CD8-positive, alpha-beta memory T cell (primary cell): ENCODE measurements at regions not wholly inside any gene's neighbourhood (a gene's known extent, or its start where the extent isn't known, plus 50 kb on each side); places are given as distances from the start of the nearest gene placed in this dataset.

ENCODE experiments used
- CTCF ChIA-PET: fragments of 350-600 bp; sonication (Branson Sonifier 250); formaldehyde crosslinking; loops from one replicate; lab custom pipeline; 2021; ENCODE audit warnings: antibody characterized with exemption; lab: Charles Lee
- POLR2A ChIA-PET: fragments of 350-600 bp; sonication (Branson Sonifier 250); formaldehyde crosslinking; loops from one replicate; lab custom pipeline; 2021; ENCODE audit warnings: antibody characterized with exemption; lab: Charles Lee
- DNase-seq, 5 donors: peaks; one replicate each; pipeline versions ENCODE4 v3.0.0 to v3.0.0-alpha.2; 2020 to 2022; ENCODE audit warnings: mixed read lengths in 1 of 5
- H3K27ac ChIP-seq: one replicate; pipeline ENCODE4 v1.7.0; 2013; ENCODE audit warnings: low read depth, mild to moderate bottlenecking, low read length, moderate library complexity
- H3K27me3 ChIP-seq: 2 replicates; pipeline ENCODE4 v1.7.0; 2013; ENCODE audit warnings: low read length, mild to moderate bottlenecking; ENCODE audit not compliant: insufficient read depth, poor library complexity, severe bottlenecking
- H3K36me3 ChIP-seq: 2 replicates; pipeline ENCODE4 v1.7.0; 2013; ENCODE audit warnings: mild to moderate bottlenecking, low read length, moderate library complexity; ENCODE audit not compliant: insufficient read depth
- H3K4me1 ChIP-seq: 2 replicates; pipeline ENCODE4 v1.7.0; 2013; ENCODE audit warnings: mild to moderate bottlenecking, low read length, moderate library complexity; ENCODE audit not compliant: insufficient read depth
- H3K4me3 ChIP-seq: 2 replicates; pipeline ENCODE4 v1.7.0; 2013; ENCODE audit warnings: mild to moderate bottlenecking, low read length
- H3K9me3 ChIP-seq: 2 replicates; pipeline ENCODE4 v1.7.0; 2013; ENCODE audit warnings: mild to moderate bottlenecking, low read length
- H3K27ac Mint-ChIP-seq, 8 donors: one replicate each; pipeline ENCODE4 v1.8.0; 2020 to 2021; ENCODE audit warnings: mixed read lengths in 8 of 8, mild to moderate bottlenecking in 6 of 8, inconsistent platforms in 3 of 8, moderate library complexity in 3 of 8
- H3K27me3 Mint-ChIP-seq, 2 donors: one replicate each; pipeline ENCODE4 v1.8.0; 2020 to 2021; ENCODE audit warnings: mixed read lengths in 2 of 2, mild to moderate bottlenecking in 1 of 2, moderate library complexity in 1 of 2
- H3K36me3 Mint-ChIP-seq, 3 donors: one replicate each; pipeline ENCODE4 v1.8.0; 2020 to 2021; ENCODE audit warnings: mixed read lengths in 3 of 3, inconsistent platforms in 1 of 3, mild to moderate bottlenecking in 1 of 3
- H3K4me1 Mint-ChIP-seq, 3 donors: one replicate each; pipeline ENCODE4 v1.8.0; 2020 to 2021; ENCODE audit warnings: mixed read lengths in 3 of 3, inconsistent platforms in 1 of 3, mild to moderate bottlenecking in 1 of 3
- H3K4me3 Mint-ChIP-seq, 7 donors: one replicate each; pipeline ENCODE4 v1.8.0; 2020 to 2021; ENCODE audit warnings: mixed read lengths in 7 of 7, mild to moderate bottlenecking in 6 of 7, moderate library complexity in 4 of 7, inconsistent platforms in 2 of 7
- H3K9me3 Mint-ChIP-seq, 5 donors: one replicate each; pipeline ENCODE4 v1.8.0; 2020 to 2022; ENCODE audit warnings: mixed read lengths in 5 of 5, mild to moderate bottlenecking in 3 of 5, moderate library complexity in 2 of 5, inconsistent platforms in 1 of 5

DNA sequence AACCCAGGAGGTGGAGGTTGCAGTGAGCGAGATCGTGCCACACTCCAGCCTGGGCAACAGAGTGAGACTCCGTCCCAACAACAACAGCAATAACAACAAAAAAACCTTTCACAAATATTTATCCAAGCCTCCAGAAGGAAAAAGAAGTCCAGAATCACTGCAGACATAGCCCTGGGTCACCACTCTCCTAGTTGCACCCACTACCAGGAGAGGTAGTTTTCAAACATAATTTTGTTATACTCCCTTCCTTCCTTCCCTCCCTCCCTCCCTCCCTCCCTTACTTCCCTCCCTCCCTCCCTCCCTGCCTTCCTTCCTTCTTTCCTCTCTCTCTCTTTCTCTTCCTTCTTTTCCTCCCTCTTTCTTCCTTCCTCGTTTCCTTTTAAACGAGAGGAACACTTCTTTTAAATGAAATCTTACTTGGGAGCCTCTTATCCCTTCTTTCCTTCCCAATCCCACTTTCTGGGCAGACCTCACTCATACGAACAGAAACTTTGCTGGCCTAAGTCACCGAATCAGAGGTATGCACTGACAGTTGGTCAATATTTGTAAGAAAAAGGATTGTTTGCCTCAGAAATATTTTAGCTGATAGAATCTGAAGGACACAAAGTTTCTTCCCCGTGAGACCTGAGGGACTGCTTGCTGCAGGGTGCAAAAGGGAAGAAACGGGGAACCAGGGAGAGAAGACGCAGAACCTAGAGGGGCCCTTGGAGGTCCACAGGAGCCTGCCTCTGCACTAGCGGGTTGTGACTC lies 88.1 kb upstream of the AGAP1 start:
- H3K27ac Mint-ChIP-seq = no peak overlapping the region
- CTCF ChIA-PET = no interaction called here
- peaks cover 0 to 4% (median 0%) of the 10 kb centered on the region in 5 donors for H3K9me3 Mint-ChIP-seq
- no peaks in the 10 kb centered on the region for H3K4me1 ChIP-seq
- H3K9me3 ChIP-seq = no peaks in the 10 kb centered on the region
- no peak for DNase-seq
- H3K4me1 Mint-ChIP-seq = no peaks in the 10 kb centered on the region
- POLR2A ChIA-PET = no interaction called here
- H3K4me3 ChIP-seq = no peak overlapping the region
- no peaks in the 10 kb centered on the region for H3K27me3 ChIP-seq
- H3K27me3 Mint-ChIP-seq = peaks cover 14 to 26% of the 10 kb centered on the region in 2 donors
- H3K36me3 Mint-ChIP-seq = peaks cover 0 to 4% (median 0%) of the 10 kb centered on the region in 3 donors
- H3K27ac ChIP-seq = no peak overlapping the region
- H3K4me3 Mint-ChIP-seq = no peak overlapping the region
- H3K36me3 ChIP-seq = no peaks in the 10 kb centered on the region

GRCh38 chr2:235406430-235406829 lies 87.4 kb upstream of the AGAP1 start:
- Histone ChIP-seq H3K27me3 (no peaks in the 10 kb centered on the region), H3K9me3 (no peaks in the 10 kb centered on the region), H3K4me3 (no peak overlapping the region), H3K4me1 (no peaks in the 10 kb centered on the region), H3K36me3 (no peaks in the 10 kb centered on the region), H3K27ac (no peak overlapping the region)
- ChIA-PET CTCF (no interaction called here), POLR2A (no interaction called here)
- Mint-ChIP-seq H3K4me3 (no peak overlapping the region), H3K27me3 (peaks cover 12 to 25% of the 10 kb centered on the region in 2 donors), H3K27ac (no peak overlapping the region), H3K36me3 (no peaks in the 10 kb centered on the region), H3K4me1 (no peaks in the 10 kb centered on the region), H3K9me3 (no peaks in the 10 kb centered on the region)
- no peak for DNase-seq

- ChIA-PET CTCF (no interaction called here), POLR2A (no interaction called here)
- H3K27ac ChIP-seq = no peak overlapping the region
Measured at GRCh38 chr2:235411905-235412485, 81.8 kb upstream of the AGAP1 start.

GRCh38 chr2:235413064-235413463 lies 80.8 kb upstream of the AGAP1 start:
- CTCF ChIA-PET = no interaction called here
- no peaks in the 10 kb centered on the region for H3K27me3 ChIP-seq
- H3K27ac Mint-ChIP-seq = no peak overlapping the region
- no peak for DNase-seq
- H3K4me3 Mint-ChIP-seq = no peak overlapping the region
- peaks cover 7 to 12% of the 10 kb centered on the region in 2 donors for H3K27me3 Mint-ChIP-seq
- H3K4me1 Mint-ChIP-seq = no peaks in the 10 kb centered on the region
- H3K9me3 Mint-ChIP-seq = peaks cover 0 to 4% (median 0%) of the 10 kb centered on the region in 5 donors
- no peaks in the 10 kb centered on the region for H3K4me1 ChIP-seq
- no peaks in the 10 kb centered on the region for H3K36me3 Mint-ChIP-seq
- no peaks in the 10 kb centered on the region for H3K36me3 ChIP-seq
- POLR2A ChIA-PET = no interaction called here
- H3K4me3 ChIP-seq = no peak overlapping the region
- no peak overlapping the region for H3K27ac ChIP-seq
- H3K9me3 ChIP-seq = no peaks in the 10 kb centered on the region

More at GRCh38 chr2:235411905-235412485, 81.8 kb upstream of the AGAP1 start:
- Mint-ChIP-seq H3K36me3 (no peaks in the 10 kb centered on the region), H3K4me1 (no peaks in the 10 kb centered on the region), H3K27ac (no peak overlapping the region), H3K27me3 (peaks cover 4 to 5% of the 10 kb centered on the region in 2 donors), H3K9me3 (peaks cover 0 to 4% (median 0%) of the 10 kb centered on the region in 5 donors), H3K4me3 (no peak overlapping the region)
- Histone ChIP-seq H3K36me3 (no peaks in the 10 kb centered on the region), H3K9me3 (no peaks in the 10 kb centered on the region), H3K4me3 (no peak overlapping the region), H3K4me1 (no peaks in the 10 kb centered on the region), H3K27me3 (no peaks in the 10 kb centered on the region)
- no peak for DNase-seq

DNA sequence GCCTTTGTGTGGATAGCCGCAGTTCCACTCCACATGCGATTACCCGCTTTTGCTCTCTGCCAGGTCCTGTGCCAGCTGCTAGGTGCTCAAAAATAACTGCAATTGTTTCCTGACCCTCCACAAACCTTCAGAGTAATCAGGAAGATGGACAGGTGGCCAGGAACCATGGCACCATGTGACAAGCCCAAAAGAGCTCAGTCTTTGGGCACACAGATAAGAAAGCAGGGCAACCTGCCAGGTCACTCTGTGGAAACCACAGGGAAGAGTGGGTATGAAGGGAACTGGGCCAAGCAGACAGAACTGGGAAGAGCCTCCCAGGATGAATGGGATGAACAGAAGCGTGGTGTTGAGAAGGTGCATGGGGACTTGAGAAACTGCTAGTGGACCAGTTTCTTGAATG lies 79.4 kb upstream of the AGAP1 start:
- no peaks in the 10 kb centered on the region for H3K36me3 Mint-ChIP-seq
- no peak for DNase-seq
- Histone ChIP-seq H3K27ac (no peak overlapping the region), H3K9me3 (no peaks in the 10 kb centered on the region), H3K27me3 (no peaks in the 10 kb centered on the region), H3K36me3 (no peaks in the 10 kb centered on the region), H3K4me1 (no peaks in the 10 kb centered on the region), H3K4me3 (no peak overlapping the region)
- ChIA-PET CTCF (no interaction called here), POLR2A (no interaction called here)
- H3K27me3 Mint-ChIP-seq = peaks cover 7 to 12% of the 10 kb centered on the region in 2 donors
- H3K27ac Mint-ChIP-seq = no peak overlapping the region
- peaks cover 0 to 4% (median 0%) of the 10 kb centered on the region in 5 donors for H3K9me3 Mint-ChIP-seq
- H3K4me3 Mint-ChIP-seq = no peak overlapping the region
- no peaks in the 10 kb centered on the region for H3K4me1 Mint-ChIP-seq

DNA sequence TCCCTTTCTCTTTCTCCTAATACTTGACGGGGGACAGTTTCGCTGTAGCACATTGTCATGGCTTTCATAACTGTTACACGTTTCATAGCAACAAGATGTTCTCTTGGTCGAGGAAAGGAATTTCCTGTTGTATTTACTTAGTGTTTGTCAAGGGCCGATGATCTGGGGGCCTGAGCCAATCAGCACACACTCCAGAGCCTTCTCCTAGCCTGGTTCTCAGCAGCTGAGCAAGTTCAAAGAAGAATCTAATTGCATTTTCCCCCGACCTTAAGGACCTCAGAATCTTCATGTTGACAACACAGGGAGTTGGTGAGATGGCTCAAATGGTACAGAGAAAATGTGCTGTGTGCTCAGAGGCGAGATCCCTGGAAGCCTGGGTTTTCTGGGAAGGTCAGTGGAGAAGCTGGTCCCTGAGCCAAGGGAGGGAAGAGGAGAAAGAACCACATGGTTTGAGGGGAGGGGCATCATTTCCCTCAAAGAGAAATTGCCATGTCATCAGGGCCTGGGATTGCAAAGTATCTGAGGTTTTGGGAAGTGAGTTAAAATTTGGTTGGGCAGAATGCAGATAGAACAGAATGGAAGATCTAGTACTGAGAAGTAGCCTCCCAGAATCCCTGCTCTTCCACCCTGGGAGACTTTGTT lies 76.9 kb upstream of the AGAP1 start:
- peaks cover 12 to 15% of the 10 kb centered on the region in 2 donors for H3K27me3 Mint-ChIP-seq
- no peaks in the 10 kb centered on the region for H3K9me3 ChIP-seq
- H3K9me3 Mint-ChIP-seq = peaks cover 0 to 4% (median 0%) of the 10 kb centered on the region in 5 donors
- H3K4me3 ChIP-seq = no peak overlapping the region
- no peak overlapping the region for H3K27ac Mint-ChIP-seq
- no peaks in the 10 kb centered on the region for H3K4me1 ChIP-seq
- H3K27me3 ChIP-seq = no peaks in the 10 kb centered on the region
- CTCF ChIA-PET = no interaction called here
- no peaks in the 10 kb centered on the region for H3K36me3 Mint-ChIP-seq
- POLR2A ChIA-PET = no interaction called here
- DNase-seq = no peak
- no peak overlapping the region for H3K27ac ChIP-seq
- no peaks in the 10 kb centered on the region for H3K4me1 Mint-ChIP-seq
- no peaks in the 10 kb centered on the region for H3K36me3 ChIP-seq
- no peak overlapping the region for H3K4me3 Mint-ChIP-seq

DNA sequence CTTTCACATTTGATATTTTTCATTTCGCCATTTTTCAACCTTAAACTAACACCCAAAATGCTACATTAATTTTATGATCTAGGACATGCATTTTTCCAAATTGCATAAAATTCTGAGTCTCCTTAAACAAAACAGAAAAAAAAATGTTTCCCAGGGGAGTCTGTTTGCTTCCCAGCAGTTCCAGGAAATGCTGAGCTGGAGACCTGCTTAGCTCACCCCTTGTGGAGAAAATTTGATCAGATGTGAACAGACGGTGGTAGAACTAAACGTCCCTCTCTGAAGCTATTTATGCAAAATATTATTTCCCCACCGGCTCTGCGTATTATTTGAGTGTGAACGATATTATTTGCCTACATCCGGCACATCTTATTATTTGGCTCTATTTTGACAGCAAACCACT lies 74.9 kb upstream of the AGAP1 start:
- POLR2A ChIA-PET = no interaction called here
- no peaks in the 10 kb centered on the region for H3K4me1 ChIP-seq
- no peak overlapping the region for H3K27ac ChIP-seq
- CTCF ChIA-PET = no interaction called here
- Mint-ChIP-seq H3K36me3 (peaks cover 0 to 3% (median 0%) of the 10 kb centered on the region in 3 donors), H3K27ac (no peak overlapping the region), H3K9me3 (no peaks in the 10 kb centered on the region), H3K4me1 (no peaks in the 10 kb centered on the region), H3K27me3 (peaks cover 7 to 15% of the 10 kb centered on the region in 2 donors), H3K4me3 (no peak overlapping the region)
- H3K9me3 ChIP-seq = no peaks in the 10 kb centered on the region
- H3K4me3 ChIP-seq = no peak overlapping the region
- no peaks in the 10 kb centered on the region for H3K27me3 ChIP-seq
- no peak for DNase-seq
- H3K36me3 ChIP-seq = no peaks in the 10 kb centered on the region

- H3K9me3 ChIP-seq = no peaks in the 10 kb centered on the region
- no peak overlapping the region for H3K27ac ChIP-seq
- peaks cover 7 to 15% of the 10 kb centered on the region in 2 donors for H3K27me3 Mint-ChIP-seq
- H3K4me1 ChIP-seq = no peaks in the 10 kb centered on the region
- H3K36me3 ChIP-seq = no peaks in the 10 kb centered on the region
- H3K4me1 Mint-ChIP-seq = no peaks in the 10 kb centered on the region
- CTCF ChIA-PET = no interaction called here
- H3K27me3 ChIP-seq = no peaks in the 10 kb centered on the region
- H3K27ac Mint-ChIP-seq = no peak overlapping the region
- peaks cover 0 to 4% (median 0%) of the 10 kb centered on the region in 5 donors for H3K9me3 Mint-ChIP-seq
- H3K4me3 Mint-ChIP-seq = no peak overlapping the region
- DNase-seq = no peak
- POLR2A ChIA-PET = no interaction called here
- no peak overlapping the region for H3K4me3 ChIP-seq
- peaks cover 0 to 3% (median 0%) of the 10 kb centered on the region in 3 donors for H3K36me3 Mint-ChIP-seq
Measured at GRCh38 chr2:235419996-235420395, 73.8 kb upstream of the AGAP1 start.
